ENCODE measurements at regions not wholly inside any gene's neighbourhood (a gene's known extent, or its start where the extent isn't known, plus 50 kb on each side); places are given as distances from the start of the nearest gene placed in this dataset.

- intact Hi-C loops (cut with DNase I), result no loop called here
- ATAC-seq (ENCODE audit: poor library complexity) (no peak), DNase-seq (no peak)
These were observed 60.1 kb upstream of the SDK1 start for GRCh38 chr7:3240826-3241430.

- intact Hi-C loops (cut with DNase I), result no loop called here
- DNase-seq (no peak), ATAC-seq (ENCODE audit: poor library complexity) (no peak)
These were observed 59.3 kb upstream of the SDK1 start for GRCh38 chr7:3241686-3242258.

- ATAC-seq (ENCODE audit: poor library complexity) (no peak), DNase-seq (no peak)
- intact Hi-C loops (cut with DNase I), result no loop called here
These were observed 58.6 kb upstream of the SDK1 start for GRCh38 chr7:3242398-3242972.

GRCh38 chr7:3243256-3243655 is 57.8 kb upstream of the SDK1 start:
- intact Hi-C loops (cut with DNase I), result no loop called here
- ATAC-seq (ENCODE audit: poor library complexity), result no peak

DNA sequence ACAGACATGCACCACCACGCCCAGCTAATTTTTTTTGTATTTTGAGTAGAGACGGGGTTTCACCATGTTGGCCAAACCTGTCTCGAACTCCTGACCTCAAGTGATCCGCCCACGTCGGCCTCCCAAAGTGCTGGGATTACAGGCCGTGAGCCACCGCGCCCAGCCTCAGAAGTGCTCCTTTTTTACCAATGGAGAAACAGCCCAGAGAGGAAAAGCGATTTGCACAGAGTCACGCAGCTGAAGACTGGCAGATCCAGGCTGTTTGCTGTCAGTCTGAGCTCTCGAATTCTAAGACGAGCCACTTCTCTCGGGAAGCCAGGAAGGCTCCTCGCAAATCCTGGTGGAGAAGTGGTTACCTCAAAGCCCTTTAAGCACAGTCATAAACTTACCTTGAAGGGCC is 57.4 kb upstream of the SDK1 start:
- ATAC-seq (ENCODE audit: poor library complexity), result no peak
- DNase-seq, result no peak
- intact Hi-C loops (cut with DNase I), result no loop called here

More at GRCh38 chr7:3243256-3243655, 57.8 kb upstream of the SDK1 start:
- no peak for DNase-seq

DNA sequence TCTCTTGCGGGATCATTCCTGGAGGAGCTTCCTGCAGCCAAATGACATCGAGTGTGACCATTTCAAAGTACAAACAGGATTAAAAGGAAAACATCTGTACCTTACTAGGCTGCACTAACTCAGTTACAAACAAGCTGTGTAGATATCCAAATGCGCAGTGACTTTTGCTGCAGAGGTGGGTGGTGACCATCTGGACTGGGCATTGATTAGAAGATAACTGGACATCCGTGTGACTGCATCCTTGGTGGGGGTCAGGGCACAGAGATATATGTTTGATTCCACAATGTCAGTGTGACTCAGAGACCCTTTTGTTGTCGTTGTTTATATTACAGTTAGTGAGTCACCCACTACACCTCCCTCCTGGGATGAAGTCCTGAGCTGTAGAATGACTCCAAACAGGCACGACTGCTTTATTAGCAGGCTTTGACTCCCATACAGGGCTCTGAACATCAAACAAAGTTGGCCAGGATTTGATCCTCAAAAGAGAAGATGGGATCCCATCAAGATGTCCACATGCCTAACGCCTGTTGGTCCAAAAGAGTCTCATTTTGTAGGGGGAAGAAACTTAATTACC is 56.7 kb upstream of the SDK1 start:
- no peak for DNase-seq
- ATAC-seq (ENCODE audit: poor library complexity), result no peak
- intact Hi-C loops (cut with DNase I), result no loop called here

DNA sequence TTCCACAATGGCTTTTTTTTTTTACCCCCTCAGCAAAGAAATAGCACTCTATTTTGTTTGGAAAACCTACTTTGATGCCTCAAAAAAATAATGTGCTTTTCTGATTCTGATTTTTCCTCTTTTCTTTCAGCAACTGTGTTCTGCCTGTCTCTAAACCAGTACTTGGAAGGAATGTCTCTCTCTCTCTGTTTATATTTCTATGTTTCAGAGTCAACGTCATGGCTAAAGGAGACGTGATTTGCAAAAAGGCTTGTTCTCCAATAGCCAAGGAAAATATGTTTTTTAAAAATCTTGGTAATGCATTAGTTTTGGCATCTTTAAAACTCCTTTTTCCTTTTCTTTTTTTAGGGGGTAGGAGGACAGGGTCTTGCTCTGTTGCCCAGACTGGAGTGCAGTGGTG is 56.0 kb upstream of the SDK1 start:
- DNase-seq (no peak), ATAC-seq (ENCODE audit: poor library complexity) (no peak)
- intact Hi-C loops (cut with DNase I), result no loop called here

DNA sequence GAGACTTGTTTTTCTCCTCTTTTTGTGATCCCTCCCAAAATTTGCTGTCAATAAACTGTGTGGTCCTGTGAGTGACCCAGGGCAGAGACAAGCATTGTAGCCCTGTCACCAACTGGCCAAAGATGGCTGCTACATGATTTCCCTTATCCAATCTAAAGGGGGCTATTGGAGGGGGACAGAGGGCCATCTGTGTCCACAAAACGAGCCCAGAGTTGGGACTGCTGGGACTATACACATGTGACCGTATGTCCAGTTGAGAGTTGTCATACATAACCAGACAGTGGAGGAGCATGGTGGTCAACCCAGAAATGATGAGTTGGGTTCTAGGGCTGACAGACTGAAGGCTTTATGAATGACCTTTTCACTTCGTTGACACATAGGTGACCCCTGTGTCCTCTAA is 55.3 kb upstream of the SDK1 start:
- DNase-seq (no peak), ATAC-seq (ENCODE audit: poor library complexity) (no peak)
- intact Hi-C loops (cut with DNase I), result no loop called here

- no peak for ATAC-seq (ENCODE audit: poor library complexity)
- intact Hi-C loops (cut with DNase I), result no loop called here
These were observed 54.9 kb upstream of the SDK1 start for GRCh38 chr7:3246127-3246526.

GRCh38 chr7:3246651-3247050 is 54.4 kb upstream of the SDK1 start:
- ATAC-seq (ENCODE audit: poor library complexity) (no peak), DNase-seq (no peak)
- intact Hi-C loops (cut with DNase I), result no loop called here

More at GRCh38 chr7:3246127-3246526, 54.9 kb upstream of the SDK1 start:
- DNase-seq, result no peak

GRCh38 chr7:3250725-3251124 is 50.3 kb upstream of the SDK1 start:
- ATAC-seq (ENCODE audit: poor library complexity) (no peak), DNase-seq (no peak)
- intact Hi-C loops (cut with DNase I), result no loop called here
